KMS-11 (cell line): ENCODE measurements at regions not wholly inside any gene's neighbourhood (a gene's known extent, or its start where the extent isn't known, plus 50 kb on each side); places are given as distances from the start of the nearest gene placed in this dataset.
A peak's percentile ranks its signal among the peaks of the same experiment; 100 is the strongest.

Experiments used
- H2AFZ ChIP-seq: fragments of 200-600 bp; sonication (generic); 2 replicates; pipeline ENCODE4 v1.6.1; 2016; ENCODE audit warnings: antibody characterized with exemption, mixed run types, low read depth
- H3K27ac ChIP-seq: fragments of 200-600 bp; sonication (generic); 2 replicates; pipeline ENCODE4 v1.6.1; 2016; ENCODE audit warnings: mild to moderate bottlenecking, mixed run types
- H3K27me3 ChIP-seq: fragments of 200-600 bp; sonication (generic); 2 replicates; pipeline ENCODE4 v1.6.1; 2017; ENCODE audit warnings: mild to moderate bottlenecking, low read depth, mixed run types, moderate library complexity; ENCODE audit not compliant: insufficient read depth
- H3K36me3 ChIP-seq: fragments of 200-600 bp; sonication (generic); 2 replicates; pipeline ENCODE4 v1.6.1; 2017; ENCODE audit warnings: mild to moderate bottlenecking, mixed run types; ENCODE audit not compliant: insufficient read depth
- H3K4me1 ChIP-seq: fragments of 200-600 bp; sonication (generic); 2 replicates; pipeline ENCODE4 v1.6.1; 2016; ENCODE audit warnings: mild to moderate bottlenecking, low read depth, mixed run types; ENCODE audit not compliant: poor library complexity, severe bottlenecking
- H3K4me2 ChIP-seq: fragments of 200-600 bp; sonication (generic); 2 replicates; pipeline ENCODE4 v1.7.0; 2016; ENCODE audit warnings: mild to moderate bottlenecking, mixed run types
- H3K4me3 ChIP-seq: fragments of 200-600 bp; sonication (generic); IDR thresholded peaks from 2 replicates; pipeline ENCODE4 v1.6.1; 2017; ENCODE audit warnings: low read depth, low read length, mixed read lengths; ENCODE audit not compliant: insufficient read depth
- H3K79me2 ChIP-seq: fragments of 200-600 bp; sonication (generic); 2 replicates; pipeline ENCODE4 v1.6.1; 2016; ENCODE audit warnings: low read depth, mixed run types; ENCODE audit not compliant: insufficient read depth
- H3K9ac ChIP-seq: fragments of 200-600 bp; sonication (generic); 2 replicates; pipeline ENCODE4 v1.6.1; 2016; ENCODE audit warnings: mild to moderate bottlenecking, mixed run types
- H4K20me1 ChIP-seq: fragments of 200-600 bp; sonication (generic); 2 replicates; pipeline ENCODE4 v1.6.1; 2016; ENCODE audit warnings: mild to moderate bottlenecking, mixed run types; ENCODE audit not compliant: insufficient read depth
- TF ChIP-seq, protein P1 (sequence below): fragments of 200-600 bp; sonication (generic); conservative IDR thresholded peaks from 2 replicates; pipeline ENCODE4 v1.6.1; 2017; ENCODE audit warnings: low read depth, mild to moderate bottlenecking, antibody characterized with exemption, low read length, moderate library complexity, mixed read lengths

DNA sequence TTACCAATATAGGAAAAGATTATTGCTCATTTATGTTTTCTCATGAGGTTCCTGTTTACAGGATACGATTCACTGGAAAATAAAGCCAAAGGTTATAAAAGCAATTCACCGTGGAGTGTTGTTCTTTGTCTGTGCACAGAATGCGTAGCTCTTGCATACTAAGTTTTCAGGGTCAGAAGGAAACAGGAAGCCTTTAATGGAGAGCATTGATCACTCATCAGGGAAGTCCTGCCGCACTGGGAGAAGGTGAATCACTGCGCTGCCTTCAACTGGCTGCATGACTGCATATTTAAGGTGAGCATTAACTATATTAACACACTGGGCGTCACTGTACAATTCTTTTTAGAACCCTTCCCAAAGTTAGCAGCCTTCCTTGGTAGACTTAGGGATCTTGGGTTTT, 74.1 kb upstream of the SYK start:
- TF ChIP-seq, protein P1, sequence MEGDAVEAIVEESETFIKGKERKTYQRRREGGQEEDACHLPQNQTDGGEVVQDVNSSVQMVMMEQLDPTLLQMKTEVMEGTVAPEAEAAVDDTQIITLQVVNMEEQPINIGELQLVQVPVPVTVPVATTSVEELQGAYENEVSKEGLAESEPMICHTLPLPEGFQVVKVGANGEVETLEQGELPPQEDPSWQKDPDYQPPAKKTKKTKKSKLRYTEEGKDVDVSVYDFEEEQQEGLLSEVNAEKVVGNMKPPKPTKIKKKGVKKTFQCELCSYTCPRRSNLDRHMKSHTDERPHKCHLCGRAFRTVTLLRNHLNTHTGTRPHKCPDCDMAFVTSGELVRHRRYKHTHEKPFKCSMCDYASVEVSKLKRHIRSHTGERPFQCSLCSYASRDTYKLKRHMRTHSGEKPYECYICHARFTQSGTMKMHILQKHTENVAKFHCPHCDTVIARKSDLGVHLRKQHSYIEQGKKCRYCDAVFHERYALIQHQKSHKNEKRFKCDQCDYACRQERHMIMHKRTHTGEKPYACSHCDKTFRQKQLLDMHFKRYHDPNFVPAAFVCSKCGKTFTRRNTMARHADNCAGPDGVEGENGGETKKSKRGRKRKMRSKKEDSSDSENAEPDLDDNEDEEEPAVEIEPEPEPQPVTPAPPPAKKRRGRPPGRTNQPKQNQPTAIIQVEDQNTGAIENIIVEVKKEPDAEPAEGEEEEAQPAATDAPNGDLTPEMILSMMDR = no peak
- no peak overlapping the region for H3K4me3 ChIP-seq
- H2AFZ ChIP-seq = no peak overlapping the region
- H3K79me2 ChIP-seq = no peaks in the 10 kb centered on the region
- H3K4me2 ChIP-seq = no peak overlapping the region
- no peaks in the 10 kb centered on the region for H4K20me1 ChIP-seq
- H3K27me3 ChIP-seq = no peaks in the 10 kb centered on the region
- H3K27ac ChIP-seq = no peak overlapping the region
- H3K4me1 ChIP-seq = no peaks in the 10 kb centered on the region
- no peak overlapping the region for H3K9ac ChIP-seq
- H3K36me3 ChIP-seq = no peaks in the 10 kb centered on the region

DNA sequence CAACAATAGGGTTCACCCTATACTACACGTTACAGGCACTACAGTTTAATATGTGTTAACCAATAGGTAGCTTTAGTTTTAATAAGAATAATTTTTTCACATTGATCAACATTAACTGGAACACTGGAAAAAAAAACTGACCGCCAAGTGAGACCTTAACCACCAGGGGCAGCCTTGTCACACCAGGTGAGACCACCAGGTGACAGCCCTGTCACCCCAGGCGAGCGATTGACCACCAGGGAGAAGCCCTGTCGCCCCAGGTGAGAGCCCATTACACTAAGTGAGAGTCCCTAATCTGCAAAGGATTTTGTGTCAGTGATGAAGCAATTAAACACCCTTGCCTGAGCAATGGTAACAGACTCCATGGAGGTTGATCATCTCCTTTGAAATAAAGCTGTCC, 75.4 kb upstream of the SYK start:
- H2AFZ ChIP-seq = no peak overlapping the region
- TF ChIP-seq, protein P1 = 0 out of 2 replicates have a peak, but pooled peaks have one; percentile 26
- no peaks in the 10 kb centered on the region for H3K27me3 ChIP-seq
- no peaks in the 10 kb centered on the region for H3K79me2 ChIP-seq
- no peaks in the 10 kb centered on the region for H3K4me1 ChIP-seq
- H3K27ac ChIP-seq = no peak overlapping the region
- no peak overlapping the region for H3K9ac ChIP-seq
- no peak overlapping the region for H3K4me2 ChIP-seq
- no peaks in the 10 kb centered on the region for H3K36me3 ChIP-seq
- H4K20me1 ChIP-seq = no peaks in the 10 kb centered on the region
- no peak overlapping the region for H3K4me3 ChIP-seq

DNA sequence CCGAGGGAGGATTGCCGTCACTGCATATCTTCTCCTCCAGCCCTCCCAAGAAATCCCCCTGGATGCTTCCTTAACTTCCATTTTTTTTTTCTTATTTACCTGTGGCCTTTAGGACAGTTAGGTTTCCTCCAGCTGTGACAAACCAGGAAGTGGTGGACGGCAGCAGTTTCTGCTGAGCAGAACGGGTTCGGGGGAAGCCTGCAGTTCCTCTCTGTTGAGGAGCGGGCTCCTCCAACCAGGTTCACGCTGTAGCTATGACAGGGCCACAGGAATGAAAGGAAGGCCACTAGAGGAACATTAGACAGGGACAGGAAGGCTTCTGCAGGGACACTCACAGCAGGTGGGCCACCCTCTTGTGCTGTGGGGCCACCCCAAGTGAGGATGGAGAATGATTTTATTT, 76.7 kb upstream of the SYK start:
- Histone ChIP-seq H4K20me1 (no peaks in the 10 kb centered on the region), H3K9ac (no peak overlapping the region), H3K4me3 (no peak overlapping the region), H3K27ac (no peak overlapping the region), H3K36me3 (no peaks in the 10 kb centered on the region), H3K4me1 (no peaks in the 10 kb centered on the region), H3K79me2 (no peaks in the 10 kb centered on the region), H3K4me2 (no peak overlapping the region), H3K27me3 (no peaks in the 10 kb centered on the region), H2AFZ (no peak overlapping the region)
- TF ChIP-seq, protein P1 = no peak

DNA sequence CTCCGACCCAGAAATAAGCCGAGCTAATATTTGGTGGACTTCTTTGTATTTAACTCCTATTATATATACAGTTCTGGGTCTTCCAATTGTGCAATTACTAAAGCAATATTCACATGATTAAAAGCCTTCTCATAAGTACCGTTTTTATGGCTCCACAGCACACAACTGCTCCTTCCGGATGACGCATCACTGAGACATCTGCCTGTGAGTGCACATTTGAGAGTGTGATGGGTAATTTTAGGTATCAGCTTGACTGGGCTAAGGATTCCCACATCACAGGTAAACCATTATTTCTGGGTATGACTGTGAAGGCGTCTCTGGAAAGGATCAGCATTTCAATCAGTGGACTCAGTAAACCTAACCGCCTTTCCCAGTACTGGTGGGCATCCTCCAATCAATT, 77.5 kb upstream of the SYK start:
- Histone ChIP-seq H3K9ac (no peak overlapping the region), H3K4me1 (no peaks in the 10 kb centered on the region), H3K27ac (no peak overlapping the region), H3K27me3 (no peaks in the 10 kb centered on the region), H4K20me1 (no peaks in the 10 kb centered on the region), H3K4me2 (no peak overlapping the region), H3K4me3 (no peak overlapping the region), H2AFZ (no peak overlapping the region), H3K36me3 (no peaks in the 10 kb centered on the region), H3K79me2 (no peaks in the 10 kb centered on the region)
- TF ChIP-seq, protein P1 = no peak

DNA sequence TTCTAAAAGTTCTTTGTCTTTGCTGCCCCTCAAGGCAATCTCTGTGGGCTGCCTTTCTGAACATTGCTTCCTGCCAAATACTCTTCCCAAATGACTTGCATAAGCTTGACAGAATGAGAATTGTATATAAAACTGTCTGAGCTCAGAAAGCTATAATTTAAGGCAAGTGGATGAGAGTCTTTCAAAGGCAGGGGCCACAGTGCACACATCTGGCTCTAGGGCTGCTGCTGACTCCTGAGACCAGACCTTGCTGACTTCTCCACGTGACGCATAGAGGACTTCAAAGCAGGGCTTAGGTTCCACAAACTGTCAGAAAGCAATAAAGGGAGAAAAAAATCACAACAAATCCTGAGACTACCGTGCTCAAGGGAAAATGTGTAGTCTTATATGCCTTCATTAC, 79.4 kb upstream of the DIRAS2 start:
- H3K9ac ChIP-seq = no peak overlapping the region
- no peaks in the 10 kb centered on the region for H3K27me3 ChIP-seq
- H3K4me1 ChIP-seq = no peaks in the 10 kb centered on the region
- H3K79me2 ChIP-seq = no peaks in the 10 kb centered on the region
- no peak overlapping the region for H3K27ac ChIP-seq
- no peak overlapping the region for H3K4me3 ChIP-seq
- no peaks in the 10 kb centered on the region for H3K36me3 ChIP-seq
- H2AFZ ChIP-seq = no peak overlapping the region
- TF ChIP-seq, protein P1 = no peak
- no peak overlapping the region for H3K4me2 ChIP-seq
- H4K20me1 ChIP-seq = no peaks in the 10 kb centered on the region
